Endodermal cell (in vitro differentiated cells): ENCODE measurements at regions not wholly inside any gene's neighbourhood (a gene's known extent, or its start where the extent isn't known, plus 50 kb on each side); places are given as distances from the start of the nearest gene placed in this dataset.

ENCODE experiments used
- DNase-seq: peaks from one replicate; pipeline ENCODE4 v3.0.0-alpha.2; 2017
- H3K27ac ChIP-seq: 2 replicates; pipeline ENCODE4 v1.5.1; 2013; ENCODE audit warnings: mild to moderate bottlenecking, low read depth, low read length, moderate library complexity
- H3K27me3 ChIP-seq: 2 replicates; pipeline ENCODE4 v1.6.1; 2013; ENCODE audit warnings: mild to moderate bottlenecking, low read length, moderate library complexity; ENCODE audit not compliant: insufficient read depth, control insufficient read depth, poor library complexity, severe bottlenecking
- H3K36me3 ChIP-seq: 2 replicates; pipeline ENCODE4 v1.7.0; 2013; ENCODE audit warnings: mild to moderate bottlenecking, low read length, moderate library complexity; ENCODE audit not compliant: control insufficient read depth, insufficient read depth
- H3K4me1 ChIP-seq: one replicate; pipeline ENCODE4 v1.7.0; 2013; ENCODE audit warnings: low read length; ENCODE audit not compliant: control insufficient read depth, insufficient read depth
- H3K4me3 ChIP-seq: 2 replicates; pipeline ENCODE4 v1.5.1; 2013; ENCODE audit warnings: mild to moderate bottlenecking, low read length, moderate library complexity
- H3K9ac ChIP-seq: 2 replicates; pipeline ENCODE4 v1.6.1; 2013; ENCODE audit warnings: mild to moderate bottlenecking, low read length, moderate library complexity; ENCODE audit not compliant: poor library complexity, severe bottlenecking; ENCODE audit errors: extremely low read depth
- H3K9me3 ChIP-seq: 2 replicates; pipeline ENCODE4 v1.6.1; 2013; ENCODE audit warnings: mild to moderate bottlenecking, low read length, moderate library complexity; ENCODE audit not compliant: control insufficient read depth
- H3K27ac Mint-ChIP-seq: 2 replicates; pipeline ENCODE4 v1.8.0; 2020; ENCODE audit warnings: mixed read lengths
- H3K27me3 Mint-ChIP-seq: 2 replicates; pipeline ENCODE4 v1.8.0; 2021; ENCODE audit warnings: mild to moderate bottlenecking, mixed read lengths; ENCODE audit not compliant: insufficient read depth
- H3K36me3 Mint-ChIP-seq: 2 replicates; pipeline ENCODE4 v1.8.0; 2020; ENCODE audit warnings: low read depth, mixed read lengths
- H3K4me1 Mint-ChIP-seq: 2 replicates; pipeline ENCODE4 v1.8.0; 2020; ENCODE audit warnings: mixed read lengths
- H3K4me3 Mint-ChIP-seq: 2 replicates; pipeline ENCODE4 v1.8.0; 2020; ENCODE audit warnings: mild to moderate bottlenecking, moderate library complexity, mixed read lengths
- H3K9me3 Mint-ChIP-seq: 2 replicates; pipeline ENCODE4 v1.8.0; 2020; ENCODE audit warnings: mild to moderate bottlenecking, mixed read lengths
- WGBS, 2 experiments: methylation state at CpG; one replicate each; pipeline versions ENCODE4 v1.1.5 to v1.1.7; 2013; ENCODE audit warnings: missing lambda C conversion rate in 2 of 2, mixed read lengths in 1 of 2; ENCODE audit not compliant: insufficient coverage in 1 of 2, insufficient read length in 1 of 2; 5-methylcytosine and 5-hydroxymethylcytosine counted together
- TF ChIP-seq, protein P1 (sequence below): fragments of 200-600 bp; sonication (generic); conservative IDR thresholded peaks from 2 replicates; pipeline ENCODE4 v1.5.0; 2021; ENCODE audit warnings: antibody characterized with exemption, mild to moderate bottlenecking

DNA sequence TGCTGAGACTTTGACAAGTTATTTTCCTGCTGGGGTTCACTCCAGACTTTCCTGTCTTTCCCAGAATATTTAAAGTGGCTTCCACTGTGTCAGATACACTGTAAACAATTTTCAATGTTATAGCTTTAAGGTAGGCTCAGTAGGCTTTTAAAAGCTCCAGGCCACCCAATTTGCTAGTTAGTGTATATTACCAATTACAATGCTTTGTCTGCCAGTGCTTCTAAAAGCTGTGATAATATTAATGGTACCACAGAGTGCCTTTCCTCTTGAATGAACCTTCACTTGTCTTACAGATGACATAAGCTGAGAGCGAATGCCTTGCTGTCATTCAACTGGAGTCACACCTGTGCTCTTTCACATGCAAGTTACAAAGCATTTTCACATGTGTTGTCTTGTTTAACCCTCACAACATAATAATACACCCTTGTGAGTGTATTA, 239.7 kb upstream of the HTR2A start:
- H3K4me1 Mint-ChIP-seq, result peaks cover 7% of the 10 kb centered on the region
- no peak overlapping the region for H3K27ac Mint-ChIP-seq
- H3K9ac ChIP-seq, result no peak overlapping the region
- no peaks in the 10 kb centered on the region for H3K9me3 ChIP-seq
- no peaks in the 10 kb centered on the region for H3K36me3 Mint-ChIP-seq
- DNase-seq, result no peak
- no peak overlapping the region for H3K4me3 Mint-ChIP-seq
- no peaks in the 10 kb centered on the region for H3K9me3 Mint-ChIP-seq
- H3K27me3 ChIP-seq, result no peaks in the 10 kb centered on the region
- WGBS, 2 experiments, result 89 to 93% methylated on average over 1 of the region's 1 CpG
- TF ChIP-seq, protein P1, sequence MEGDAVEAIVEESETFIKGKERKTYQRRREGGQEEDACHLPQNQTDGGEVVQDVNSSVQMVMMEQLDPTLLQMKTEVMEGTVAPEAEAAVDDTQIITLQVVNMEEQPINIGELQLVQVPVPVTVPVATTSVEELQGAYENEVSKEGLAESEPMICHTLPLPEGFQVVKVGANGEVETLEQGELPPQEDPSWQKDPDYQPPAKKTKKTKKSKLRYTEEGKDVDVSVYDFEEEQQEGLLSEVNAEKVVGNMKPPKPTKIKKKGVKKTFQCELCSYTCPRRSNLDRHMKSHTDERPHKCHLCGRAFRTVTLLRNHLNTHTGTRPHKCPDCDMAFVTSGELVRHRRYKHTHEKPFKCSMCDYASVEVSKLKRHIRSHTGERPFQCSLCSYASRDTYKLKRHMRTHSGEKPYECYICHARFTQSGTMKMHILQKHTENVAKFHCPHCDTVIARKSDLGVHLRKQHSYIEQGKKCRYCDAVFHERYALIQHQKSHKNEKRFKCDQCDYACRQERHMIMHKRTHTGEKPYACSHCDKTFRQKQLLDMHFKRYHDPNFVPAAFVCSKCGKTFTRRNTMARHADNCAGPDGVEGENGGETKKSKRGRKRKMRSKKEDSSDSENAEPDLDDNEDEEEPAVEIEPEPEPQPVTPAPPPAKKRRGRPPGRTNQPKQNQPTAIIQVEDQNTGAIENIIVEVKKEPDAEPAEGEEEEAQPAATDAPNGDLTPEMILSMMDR, result no peak
- H3K4me3 ChIP-seq, result no peak overlapping the region
- H3K27me3 Mint-ChIP-seq, result no peaks in the 10 kb centered on the region
- no peak overlapping the region for H3K27ac ChIP-seq
- no peaks in the 10 kb centered on the region for H3K4me1 ChIP-seq
- H3K36me3 ChIP-seq, result no peaks in the 10 kb centered on the region

DNA sequence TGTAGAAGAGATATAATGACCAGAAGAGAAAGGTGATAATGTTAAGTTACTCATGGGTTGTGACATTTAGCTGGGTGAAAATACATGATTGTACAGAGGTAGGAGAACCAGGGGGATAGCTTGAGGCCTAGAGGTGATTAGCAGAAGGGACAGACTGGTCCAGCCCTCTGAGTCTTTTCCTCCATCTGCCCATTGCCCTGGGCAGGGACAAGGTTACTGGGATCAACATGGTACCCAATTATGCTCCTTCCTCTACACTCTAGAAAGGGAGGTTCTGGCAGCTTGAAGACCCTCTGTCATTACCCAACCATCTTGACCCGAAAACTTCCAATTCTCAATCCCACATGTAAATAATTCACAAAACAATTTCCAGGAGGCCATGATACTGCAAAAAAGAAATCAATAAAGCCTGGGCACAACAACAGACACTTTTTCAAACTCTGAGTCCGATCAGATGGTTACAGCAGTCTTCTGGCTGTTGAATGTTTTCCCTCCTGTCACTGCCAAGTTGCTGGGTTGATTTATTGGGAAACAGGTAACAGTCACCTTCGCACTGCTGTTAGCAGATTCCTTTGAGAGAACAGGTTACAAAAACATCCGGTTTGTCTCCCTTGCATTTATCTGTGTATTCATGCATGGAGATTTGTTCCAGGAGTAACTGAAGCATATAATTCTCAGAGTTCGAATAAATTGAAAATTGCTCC, 239.1 kb upstream of the HTR2A start:
- Histone ChIP-seq H3K27me3 (no peaks in the 10 kb centered on the region), H3K9me3 (no peaks in the 10 kb centered on the region), H3K4me1 (no peaks in the 10 kb centered on the region), H3K27ac (no peak overlapping the region), H3K9ac (no peak overlapping the region), H3K36me3 (no peaks in the 10 kb centered on the region), H3K4me3 (no peak overlapping the region)
- no peak for DNase-seq
- Mint-ChIP-seq H3K36me3 (no peaks in the 10 kb centered on the region), H3K4me1 (peaks cover 7% of the 10 kb centered on the region), H3K9me3 (no peaks in the 10 kb centered on the region), H3K4me3 (no peak overlapping the region), H3K27me3 (no peaks in the 10 kb centered on the region), H3K27ac (no peak overlapping the region)
- TF ChIP-seq, protein P1, result no peak
- 89 to 94% methylated on average over 5 of the region's 5 CpGs for WGBS, 2 experiments

DNA sequence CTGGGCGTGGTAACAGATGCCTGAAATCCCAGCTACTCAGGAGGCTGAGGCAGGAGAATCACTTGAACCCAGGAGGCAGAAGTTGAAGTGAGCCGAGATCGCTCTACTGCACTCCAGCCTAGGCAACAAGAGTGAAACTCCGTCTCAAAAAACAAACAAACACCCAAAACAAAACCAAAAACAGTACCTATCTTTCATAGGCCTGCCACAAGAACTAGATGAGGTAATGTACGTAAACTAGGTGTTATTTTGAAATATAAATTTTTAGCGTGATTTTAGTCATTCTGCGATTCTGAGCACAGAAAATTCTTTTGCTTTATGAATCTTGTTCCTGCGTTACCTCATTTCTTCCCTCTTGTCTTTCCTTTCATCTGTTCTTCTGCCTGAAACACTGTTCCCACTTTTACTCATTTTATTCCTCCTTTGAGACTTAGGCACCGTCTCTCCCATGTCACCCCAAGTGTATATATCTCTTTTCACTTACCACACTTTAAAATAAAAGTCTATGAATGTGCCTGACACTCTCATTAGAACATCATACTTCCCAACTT, 238.2 kb upstream of the HTR2A start:
- Mint-ChIP-seq H3K9me3 (no peaks in the 10 kb centered on the region), H3K36me3 (no peaks in the 10 kb centered on the region), H3K27me3 (no peaks in the 10 kb centered on the region), H3K27ac (no peak overlapping the region), H3K4me1 (peaks cover 7% of the 10 kb centered on the region), H3K4me3 (no peak overlapping the region)
- no peak overlapping the region for H3K9ac ChIP-seq
- no peaks in the 10 kb centered on the region for H3K4me1 ChIP-seq
- H3K27ac ChIP-seq, result no peak overlapping the region
- no peaks in the 10 kb centered on the region for H3K27me3 ChIP-seq
- 95 to 99% methylated on average over 4 to 9 of the region's 9 CpGs for WGBS, 2 experiments
- TF ChIP-seq, protein P1, result no peak
- no peaks in the 10 kb centered on the region for H3K9me3 ChIP-seq
- no peaks in the 10 kb centered on the region for H3K36me3 ChIP-seq
- no peak overlapping the region for H3K4me3 ChIP-seq
- no peak for DNase-seq
